ENCODE measurements at regions not wholly inside any gene's neighbourhood (a gene's known extent, or its start where the extent isn't known, plus 50 kb on each side); places are given as distances from the start of the nearest gene placed in this dataset.

DNA sequence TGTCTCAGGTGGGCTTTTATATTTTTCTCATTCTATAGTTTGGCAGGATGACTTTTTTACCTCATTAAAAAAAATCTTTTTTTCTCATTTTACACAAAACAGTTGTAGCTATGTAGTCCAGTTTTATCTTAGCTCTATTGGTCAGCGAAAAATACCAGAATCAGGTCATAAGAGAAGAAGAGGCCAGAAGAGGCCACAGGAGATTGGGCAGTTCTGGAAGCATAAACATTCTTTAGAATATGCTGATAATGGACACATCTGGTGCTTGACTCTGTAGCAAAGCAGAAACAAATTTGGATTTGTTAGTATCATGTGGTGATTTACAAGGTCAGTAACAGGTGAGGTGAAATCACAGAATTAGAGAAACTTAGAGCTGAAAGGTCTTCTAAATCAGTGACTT lies 66.6 kb upstream of the ARHGAP24 start:
- no peaks in the 10 kb centered on the region for H3K4me1 Mint-ChIP-seq
- Histone ChIP-seq H3K4me3 (ENCODE audit: low read length in 2 of 2) (no peak overlapping the region), H3K27ac (ENCODE audit: low read depth, low read length) (no peak overlapping the region), H3K27me3 (ENCODE audit: insufficient read depth, low read length) (no peaks in the 10 kb centered on the region), H3K36me3 (ENCODE audit: insufficient read depth, low read length) (no peaks in the 10 kb centered on the region), H3K9me3 (ENCODE audit: control insufficient read depth in 1 of 2, low read length in 2 of 2) (no peaks in the 10 kb centered on the region), H3K4me1 (ENCODE audit: insufficient read depth, low read length) (no peaks in the 10 kb centered on the region)
- H3K27me3 Mint-ChIP-seq, result no peaks in the 10 kb centered on the region
- H3K9me3 Mint-ChIP-seq, result peaks cover 0 to 2% (median 0%) of the 10 kb centered on the region in 8 donors
- intact Hi-C loops (cut with micrococcal nuclease), result no loop called here
- no peaks in the 10 kb centered on the region for H3K36me3 Mint-ChIP-seq
- CTCF ChIA-PET (ENCODE audit: partially characterized antibody), result no interaction called here
- H3K27ac Mint-ChIP-seq, result no peak overlapping the region
- H3K4me3 Mint-ChIP-seq, result no peak overlapping the region
- DNase-seq, result no peak
- POLR2A ChIA-PET (ENCODE audit: partially characterized antibody), result no interaction called here

- Mint-ChIP-seq H3K27me3 (no peaks in the 10 kb centered on the region), H3K27ac (no peak overlapping the region), H3K4me3 (no peak overlapping the region), H3K4me1 (no peaks in the 10 kb centered on the region), H3K9me3 (peaks cover 0 to 4% (median 0%) of the 10 kb centered on the region in 8 donors), H3K36me3 (no peaks in the 10 kb centered on the region)
- Histone ChIP-seq H3K27ac (ENCODE audit: low read depth, low read length) (no peak overlapping the region), H3K27me3 (ENCODE audit: insufficient read depth, low read length) (no peaks in the 10 kb centered on the region), H3K4me3 (ENCODE audit: low read length in 2 of 2) (no peak overlapping the region), H3K4me1 (ENCODE audit: insufficient read depth, low read length) (no peaks in the 10 kb centered on the region), H3K9me3 (ENCODE audit: control insufficient read depth in 1 of 2, low read length in 2 of 2) (no peaks in the 10 kb centered on the region), H3K36me3 (ENCODE audit: insufficient read depth, low read length) (no peaks in the 10 kb centered on the region)
- ChIA-PET CTCF (ENCODE audit: partially characterized antibody) (no interaction called here), POLR2A (ENCODE audit: partially characterized antibody) (no interaction called here)
- intact Hi-C loops (cut with micrococcal nuclease), result no loop called here
- DNase-seq, result no peak
Observed at GRCh38 chr4:85409251-85409650, 65.7 kb upstream of the ARHGAP24 start.

GRCh38 chr4:85411386-85411785 lies 63.6 kb upstream of the ARHGAP24 start:
- no peaks in the 10 kb centered on the region for H3K27me3 Mint-ChIP-seq
- intact Hi-C loops (cut with micrococcal nuclease), result no loop called here
- H3K27ac Mint-ChIP-seq, result no peak overlapping the region
- no peaks in the 10 kb centered on the region for H3K36me3 Mint-ChIP-seq
- Histone ChIP-seq H3K4me3 (ENCODE audit: low read length in 2 of 2) (no peak overlapping the region), H3K27me3 (ENCODE audit: insufficient read depth, low read length) (no peaks in the 10 kb centered on the region), H3K4me1 (ENCODE audit: insufficient read depth, low read length) (no peaks in the 10 kb centered on the region), H3K9me3 (ENCODE audit: control insufficient read depth in 1 of 2, low read length in 2 of 2) (no peaks in the 10 kb centered on the region), H3K36me3 (ENCODE audit: insufficient read depth, low read length) (no peaks in the 10 kb centered on the region), H3K27ac (ENCODE audit: low read depth, low read length) (no peak overlapping the region)
- no peaks in the 10 kb centered on the region for H3K4me1 Mint-ChIP-seq
- H3K4me3 Mint-ChIP-seq, result no peak overlapping the region
- DNase-seq, result no peak
- CTCF ChIA-PET (ENCODE audit: partially characterized antibody), result no interaction called here
- H3K9me3 Mint-ChIP-seq, result peaks cover 0 to 4% (median 0%) of the 10 kb centered on the region in 8 donors
- POLR2A ChIA-PET (ENCODE audit: partially characterized antibody), result no interaction called here

- CTCF ChIA-PET (ENCODE audit: partially characterized antibody), result interaction anchor here (0.7 kb wide), 1 partner anchor 325 kb away, joined by 3 read pairs; no protein-coding TSS in a partner anchor
- no peaks in the 10 kb centered on the region for H3K27me3 Mint-ChIP-seq
- H3K36me3 Mint-ChIP-seq, result no peaks in the 10 kb centered on the region
- Histone ChIP-seq H3K36me3 (ENCODE audit: insufficient read depth, low read length) (no peaks in the 10 kb centered on the region), H3K9me3 (ENCODE audit: control insufficient read depth in 1 of 2, low read length in 2 of 2) (no peaks in the 10 kb centered on the region), H3K4me3 (ENCODE audit: low read length in 2 of 2) (no peak overlapping the region), H3K27ac (ENCODE audit: low read depth, low read length) (no peak overlapping the region), H3K27me3 (ENCODE audit: insufficient read depth, low read length) (no peaks in the 10 kb centered on the region), H3K4me1 (ENCODE audit: insufficient read depth, low read length) (no peaks in the 10 kb centered on the region)
- no peaks in the 10 kb centered on the region for H3K4me1 Mint-ChIP-seq
- intact Hi-C loops (cut with micrococcal nuclease), result no loop called here
- peaks cover 0 to 4% (median under 1%) of the 10 kb centered on the region in 8 donors for H3K9me3 Mint-ChIP-seq
- POLR2A ChIA-PET (ENCODE audit: partially characterized antibody), result no interaction called here
- no peak overlapping the region for H3K27ac Mint-ChIP-seq
- DNase-seq, result no peak
- no peak overlapping the region for H3K4me3 Mint-ChIP-seq
Observed at GRCh38 chr4:85414972-85415371, 60.0 kb upstream of the ARHGAP24 start.

DNA sequence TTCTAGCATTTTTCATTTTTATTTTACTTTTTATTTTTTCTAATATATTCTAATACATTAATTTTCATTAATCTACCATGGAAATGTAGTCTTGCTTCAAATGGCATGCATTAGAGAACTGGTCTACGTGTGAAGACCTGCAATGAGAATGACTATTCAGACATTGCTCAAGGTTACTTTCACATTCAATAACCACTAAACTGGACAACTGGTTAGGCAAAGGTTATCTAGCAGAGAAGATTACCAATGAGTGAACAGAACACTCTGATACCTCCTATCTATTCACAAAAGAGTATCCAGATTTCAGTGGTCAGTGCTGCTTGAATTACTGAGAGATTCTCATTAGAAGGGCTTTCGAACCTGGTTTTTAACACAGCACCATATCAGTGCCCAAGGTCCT lies 58.9 kb upstream of the ARHGAP24 start:
- no peaks in the 10 kb centered on the region for H3K9me3 ChIP-seq (ENCODE audit: control insufficient read depth in 1 of 2, low read length in 2 of 2)
- H3K4me3 ChIP-seq (ENCODE audit: low read length in 2 of 2), result no peak overlapping the region
- ChIA-PET CTCF (ENCODE audit: partially characterized antibody) (no interaction called here), POLR2A (ENCODE audit: partially characterized antibody) (no interaction called here)
- DNase-seq, result no peak
- no peaks in the 10 kb centered on the region for H3K36me3 ChIP-seq (ENCODE audit: insufficient read depth, low read length)
- Mint-ChIP-seq H3K4me3 (no peak overlapping the region), H3K4me1 (no peaks in the 10 kb centered on the region), H3K36me3 (no peaks in the 10 kb centered on the region), H3K27me3 (no peaks in the 10 kb centered on the region), H3K9me3 (peaks cover 0 to 4% (median 1%) of the 10 kb centered on the region in 8 donors), H3K27ac (no peak overlapping the region)
- H3K4me1 ChIP-seq (ENCODE audit: insufficient read depth, low read length), result no peaks in the 10 kb centered on the region
- no peaks in the 10 kb centered on the region for H3K27me3 ChIP-seq (ENCODE audit: insufficient read depth, low read length)
- no peak overlapping the region for H3K27ac ChIP-seq (ENCODE audit: low read depth, low read length)
- intact Hi-C loops (cut with micrococcal nuclease), result no loop called here

DNA sequence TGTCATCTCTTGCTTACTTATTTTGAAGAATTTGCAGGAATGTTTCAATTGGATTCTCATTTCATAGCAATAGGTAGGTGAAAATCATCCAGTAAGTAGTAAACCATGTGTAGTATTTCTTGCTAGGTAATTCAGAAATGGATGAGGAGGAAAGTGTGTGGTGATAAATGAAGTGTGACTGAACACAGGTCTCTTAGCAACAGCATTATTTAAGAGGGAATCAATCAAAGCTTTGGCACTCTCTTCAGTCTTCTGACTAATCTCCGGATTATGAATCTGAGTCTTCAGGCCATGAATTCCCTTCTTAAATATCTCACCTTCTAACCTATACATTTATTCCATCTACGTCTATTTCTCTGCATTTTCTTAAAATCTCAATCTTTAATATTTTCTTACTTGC lies 55.8 kb upstream of the ARHGAP24 start:
- Histone ChIP-seq H3K27ac (ENCODE audit: low read depth, low read length) (no peak overlapping the region), H3K27me3 (ENCODE audit: insufficient read depth, low read length) (no peaks in the 10 kb centered on the region), H3K9me3 (ENCODE audit: control insufficient read depth in 1 of 2, low read length in 2 of 2) (no peaks in the 10 kb centered on the region), H3K4me3 (ENCODE audit: low read length in 2 of 2) (no peak overlapping the region), H3K36me3 (ENCODE audit: insufficient read depth, low read length) (no peaks in the 10 kb centered on the region), H3K4me1 (ENCODE audit: insufficient read depth, low read length) (no peaks in the 10 kb centered on the region)
- H3K36me3 Mint-ChIP-seq, result no peaks in the 10 kb centered on the region
- POLR2A ChIA-PET (ENCODE audit: partially characterized antibody), result no interaction called here
- intact Hi-C loops (cut with micrococcal nuclease), result no loop called here
- H3K4me3 Mint-ChIP-seq, result no peak overlapping the region
- no peak for DNase-seq
- H3K9me3 Mint-ChIP-seq, result peaks cover 0 to 4% (median under 1%) of the 10 kb centered on the region in 8 donors
- H3K4me1 Mint-ChIP-seq, result no peaks in the 10 kb centered on the region
- H3K27me3 Mint-ChIP-seq, result no peaks in the 10 kb centered on the region
- CTCF ChIA-PET (ENCODE audit: partially characterized antibody), result no interaction called here
- H3K27ac Mint-ChIP-seq, result no peak overlapping the region

GRCh38 chr4:85420831-85421230 lies 54.1 kb upstream of the ARHGAP24 start:
- no peak for DNase-seq
- Mint-ChIP-seq H3K27ac (no peak overlapping the region), H3K27me3 (no peaks in the 10 kb centered on the region), H3K9me3 (peaks cover 0 to 7% (median 0%) of the 10 kb centered on the region in 8 donors), H3K4me1 (no peaks in the 10 kb centered on the region), H3K4me3 (no peak overlapping the region), H3K36me3 (no peaks in the 10 kb centered on the region)
- no peaks in the 10 kb centered on the region for H3K9me3 ChIP-seq (ENCODE audit: control insufficient read depth in 1 of 2, low read length in 2 of 2)
- no peak overlapping the region for H3K27ac ChIP-seq (ENCODE audit: low read depth, low read length)
- no peaks in the 10 kb centered on the region for H3K27me3 ChIP-seq (ENCODE audit: insufficient read depth, low read length)
- ChIA-PET CTCF (ENCODE audit: partially characterized antibody) (no interaction called here), POLR2A (ENCODE audit: partially characterized antibody) (no interaction called here)
- intact Hi-C loops (cut with micrococcal nuclease), result no loop called here
- no peaks in the 10 kb centered on the region for H3K36me3 ChIP-seq (ENCODE audit: insufficient read depth, low read length)
- H3K4me3 ChIP-seq (ENCODE audit: low read length in 2 of 2), result no peak overlapping the region
- H3K4me1 ChIP-seq (ENCODE audit: insufficient read depth, low read length), result no peaks in the 10 kb centered on the region

- POLR2A ChIA-PET (ENCODE audit: partially characterized antibody), result no interaction called here
- Histone ChIP-seq H3K4me3 (ENCODE audit: low read length in 2 of 2) (no peak overlapping the region), H3K27ac (ENCODE audit: low read depth, low read length) (no peak overlapping the region), H3K27me3 (ENCODE audit: insufficient read depth, low read length) (no peaks in the 10 kb centered on the region), H3K36me3 (ENCODE audit: insufficient read depth, low read length) (no peaks in the 10 kb centered on the region), H3K4me1 (ENCODE audit: insufficient read depth, low read length) (no peaks in the 10 kb centered on the region), H3K9me3 (ENCODE audit: control insufficient read depth in 1 of 2, low read length in 2 of 2) (no peaks in the 10 kb centered on the region)
- no peaks in the 10 kb centered on the region for H3K36me3 Mint-ChIP-seq
- no peaks in the 10 kb centered on the region for H3K4me1 Mint-ChIP-seq
- intact Hi-C loops (cut with micrococcal nuclease), result no loop called here
- H3K27me3 Mint-ChIP-seq, result no peaks in the 10 kb centered on the region
- H3K4me3 Mint-ChIP-seq, result no peak overlapping the region
- CTCF ChIA-PET (ENCODE audit: partially characterized antibody), result no interaction called here
- no peak overlapping the region for H3K27ac Mint-ChIP-seq
- peaks cover 0 to 11% (median 0%) of the 10 kb centered on the region in 8 donors for H3K9me3 Mint-ChIP-seq
- no peak for DNase-seq
Observed at GRCh38 chr4:85423431-85423830, 51.5 kb upstream of the ARHGAP24 start.
